HEK293 (cell line): ENCODE measurements at regions not wholly inside any gene's neighbourhood (a gene's known extent, or its start where the extent isn't known, plus 50 kb on each side); places are given as distances from the start of the nearest gene placed in this dataset.
"Not testable (repeated sequence)": the region's sequence is repeated elsewhere in the genome, so short reads cannot be mapped to it uniquely, and the experiment has no call there.

Experiments used
- CTCF ChIA-PET: fragments of 350-600 bp; formaldehyde crosslinking; extraction: SDS; loops from one replicate; lab custom pipeline; 2021; ENCODE audit warnings: antibody characterized with exemption; lab: Yijun Ruan, JAX
- POLR2A ChIA-PET: fragments of 300-600 bp; formaldehyde crosslinking; extraction: SDS; loops from one replicate; lab custom pipeline; 2020; ENCODE audit warnings: antibody characterized with exemption, inconsistent platforms; lab: Yijun Ruan, JAX
- H3K27ac ChIP-seq: fragments of 200-500 bp; sonication (Bioruptor generic); 2 replicates; pipeline ENCODE4 v1.5.1; 2014; ENCODE audit warnings: low read depth, low read length, control low read depth, inconsistent platforms; ENCODE audit errors: extremely low read depth
- H3K36me3 ChIP-seq, 2 experiments: fragments of 200-500 bp in 1 of 2; sonication (Bioruptor generic) in 1 of 2; 1 replicate in 1 of 2; 2 replicates in 1 of 2; pipeline ENCODE4 v1.5.1; 2014 to 2017; ENCODE audit warnings: inconsistent platforms in 2 of 2, low read length in 2 of 2; ENCODE audit not compliant: control insufficient read depth in 2 of 2, insufficient read depth in 1 of 2
- H3K4me1 ChIP-seq: fragments of 200-500 bp; sonication (Bioruptor generic); 2 replicates; pipeline ENCODE4 v1.5.1; 2014; ENCODE audit warnings: mild to moderate bottlenecking, low read length, inconsistent platforms; ENCODE audit not compliant: control insufficient read depth, insufficient read depth
- H3K4me3 ChIP-seq: 2 replicates; pipeline ENCODE4 v1.5.1; 2011; ENCODE audit warnings: low read depth, mild to moderate bottlenecking, control low read depth, low read length, moderate library complexity
- H3K9me3 ChIP-seq: fragments of 200-500 bp; sonication (Bioruptor generic); 2 replicates; pipeline ENCODE4 v1.5.1; 2014; ENCODE audit warnings: low read depth, low read length, inconsistent platforms; ENCODE audit not compliant: control insufficient read depth, insufficient read depth
- GLIS1 ChIP-seq: fragments of 450-650 bp; formaldehyde crosslinking; IDR thresholded peaks from 2 replicates; pipeline ENCODE4 v1.5.1; 2016; ENCODE audit warnings: missing biosample characterization, missing genetic modification characterization
- OSR2 ChIP-seq: fragments of 450-650 bp; formaldehyde crosslinking; IDR thresholded peaks from 2 replicates; pipeline ENCODE4 v1.5.1; 2016; ENCODE audit warnings: missing biosample characterization, missing genetic modification characterization
- SP3 ChIP-seq: fragments of 450-650 bp; formaldehyde crosslinking; IDR thresholded peaks from 2 replicates; pipeline ENCODE4 v1.5.1; 2016; ENCODE audit warnings: missing biosample characterization, missing genetic modification characterization
- TRIM28 ChIP-seq: IDR thresholded peaks from 2 replicates; pipeline ENCODE4 v1.6.1; 2011; ENCODE audit warnings: low read length, control low read depth, borderline replicate concordance
- ZBTB20 ChIP-seq: fragments of 450-650 bp; formaldehyde crosslinking; IDR thresholded peaks from 2 replicates; pipeline ENCODE4 v1.5.1; 2016; ENCODE audit warnings: missing biosample characterization, missing genetic modification characterization
- ZBTB21 ChIP-seq: fragments of 450-650 bp; formaldehyde crosslinking; IDR thresholded peaks from 2 replicates; pipeline ENCODE4 v1.5.1; 2017; ENCODE audit warnings: missing biosample characterization, missing genetic modification characterization
- ZFP69B ChIP-seq: fragments of 450-650 bp; formaldehyde crosslinking; IDR thresholded peaks from 2 replicates; pipeline ENCODE4 v1.5.1; 2016; ENCODE audit warnings: missing biosample characterization, missing genetic modification characterization
- ZNF133 ChIP-seq: fragments of 450-650 bp; formaldehyde crosslinking; IDR thresholded peaks from 2 replicates; pipeline ENCODE4 v1.5.1; 2016; ENCODE audit warnings: missing biosample characterization, missing genetic modification characterization
- ZNF146 ChIP-seq: fragments of 450-650 bp; formaldehyde crosslinking; IDR thresholded peaks from 2 replicates; pipeline ENCODE4 v1.5.1; 2016; ENCODE audit warnings: missing biosample characterization, missing genetic modification characterization
- ZNF2 ChIP-seq: fragments of 450-650 bp; formaldehyde crosslinking; IDR thresholded peaks from 2 replicates; pipeline ENCODE4 v1.5.1; 2016; ENCODE audit warnings: missing biosample characterization, missing genetic modification characterization
- ZNF202 ChIP-seq: fragments of 450-650 bp; formaldehyde crosslinking; IDR thresholded peaks from 2 replicates; pipeline ENCODE4 v1.5.1; 2016; ENCODE audit warnings: missing biosample characterization, missing genetic modification characterization, borderline replicate concordance
- ZNF211 ChIP-seq: fragments of 450-650 bp; formaldehyde crosslinking; IDR thresholded peaks from 2 replicates; pipeline ENCODE4 v1.5.1; 2016; ENCODE audit warnings: low read depth, missing biosample characterization, missing genetic modification characterization
- ZNF26 ChIP-seq: fragments of 450-650 bp; formaldehyde crosslinking; IDR thresholded peaks from 2 replicates; pipeline ENCODE4 v1.5.1; 2016; ENCODE audit warnings: missing biosample characterization, missing genetic modification characterization
- ZNF544 ChIP-seq: fragments of 450-650 bp; formaldehyde crosslinking; IDR thresholded peaks from 2 replicates; pipeline ENCODE4 v1.5.0; 2017; ENCODE audit warnings: missing biosample characterization, missing genetic modification characterization
- ZNF580 ChIP-seq: fragments of 450-650 bp; formaldehyde crosslinking; IDR thresholded peaks from 2 replicates; pipeline ENCODE4 v1.5.1; 2016; ENCODE audit warnings: missing biosample characterization, missing genetic modification characterization
- ZNF600 ChIP-seq: fragments of 450-650 bp; formaldehyde crosslinking; IDR thresholded peaks from 2 replicates; pipeline ENCODE4 v1.5.1; 2016; ENCODE audit warnings: missing biosample characterization, missing genetic modification characterization
- ZNF629 ChIP-seq: fragments of 450-650 bp; formaldehyde crosslinking; IDR thresholded peaks from 2 replicates; pipeline ENCODE4 v1.5.1; 2017; ENCODE audit warnings: missing biosample characterization, missing genetic modification characterization
- ZNF670 ChIP-seq: fragments of 450-650 bp; formaldehyde crosslinking; IDR thresholded peaks from 2 replicates; pipeline ENCODE4 v1.5.1; 2016; ENCODE audit warnings: missing biosample characterization, missing genetic modification characterization, low read depth
- ZSCAN23 ChIP-seq: fragments of 450-650 bp; formaldehyde crosslinking; IDR thresholded peaks from 2 replicates; pipeline ENCODE4 v1.5.1; 2016; ENCODE audit warnings: missing biosample characterization, missing genetic modification characterization
- TF ChIP-seq, protein P1 (sequence below): fragments of 450-650 bp; formaldehyde crosslinking; IDR thresholded peaks from 2 replicates; pipeline ENCODE4 v1.5.0; 2017; ENCODE audit warnings: missing biosample characterization, missing genetic modification characterization, borderline replicate concordance
- TF ChIP-seq, protein P2 (sequence below): fragments of 450-650 bp; formaldehyde crosslinking; IDR thresholded peaks from 2 replicates; pipeline ENCODE4 v1.5.1; 2016; ENCODE audit warnings: missing biosample characterization, missing genetic modification characterization
- TF ChIP-seq, protein P3 (sequence below): fragments of 450-650 bp; formaldehyde crosslinking; IDR thresholded peaks from 2 replicates; pipeline ENCODE4 v1.5.1; 2016; ENCODE audit warnings: missing biosample characterization, missing genetic modification characterization
- TF ChIP-seq, protein P4 (sequence below): fragments of 450-650 bp; IDR thresholded peaks from 2 replicates; pipeline ENCODE4 v1.5.1; 2018; ENCODE audit warnings: missing biosample characterization, missing genetic modification characterization

DNA sequence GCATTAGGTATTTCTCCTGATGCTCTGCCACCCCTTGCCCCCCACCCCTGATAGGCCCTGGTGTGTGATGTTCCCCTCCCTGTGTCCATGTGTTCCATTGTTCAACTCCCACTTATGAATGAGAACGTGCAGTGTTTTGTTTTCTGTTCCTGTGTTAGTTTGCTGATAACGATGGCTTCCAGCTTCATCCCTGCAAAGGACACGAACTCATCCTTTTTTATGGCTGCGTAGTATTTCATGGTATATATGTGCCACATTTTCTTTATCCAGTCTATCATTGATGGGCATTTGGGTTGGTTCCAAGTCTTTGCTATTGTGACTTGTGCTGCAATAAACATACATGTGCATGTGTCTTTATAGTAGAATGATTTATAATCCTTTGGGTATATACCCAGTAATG lies 109.7 kb upstream of the PITX1 start:
- CTCF ChIA-PET, H3K4me1 ChIP-seq, H3K27ac ChIP-seq, H3K36me3 ChIP-seq, H3K9me3 ChIP-seq, POLR2A ChIA-PET, H3K4me3 ChIP-seq: not testable (repeated sequence)
- TF ChIP-seq ZNF580 (tag by site-specific recombination) (0 out of 2 replicates have a peak, but pooled peaks have one; percentile 43), ZNF146 (tag by site-specific recombination) (peak; percentile 94)
- TF ChIP-seq, all 188 proteins: peak for 2; not testable (repeated sequence) for 186

DNA sequence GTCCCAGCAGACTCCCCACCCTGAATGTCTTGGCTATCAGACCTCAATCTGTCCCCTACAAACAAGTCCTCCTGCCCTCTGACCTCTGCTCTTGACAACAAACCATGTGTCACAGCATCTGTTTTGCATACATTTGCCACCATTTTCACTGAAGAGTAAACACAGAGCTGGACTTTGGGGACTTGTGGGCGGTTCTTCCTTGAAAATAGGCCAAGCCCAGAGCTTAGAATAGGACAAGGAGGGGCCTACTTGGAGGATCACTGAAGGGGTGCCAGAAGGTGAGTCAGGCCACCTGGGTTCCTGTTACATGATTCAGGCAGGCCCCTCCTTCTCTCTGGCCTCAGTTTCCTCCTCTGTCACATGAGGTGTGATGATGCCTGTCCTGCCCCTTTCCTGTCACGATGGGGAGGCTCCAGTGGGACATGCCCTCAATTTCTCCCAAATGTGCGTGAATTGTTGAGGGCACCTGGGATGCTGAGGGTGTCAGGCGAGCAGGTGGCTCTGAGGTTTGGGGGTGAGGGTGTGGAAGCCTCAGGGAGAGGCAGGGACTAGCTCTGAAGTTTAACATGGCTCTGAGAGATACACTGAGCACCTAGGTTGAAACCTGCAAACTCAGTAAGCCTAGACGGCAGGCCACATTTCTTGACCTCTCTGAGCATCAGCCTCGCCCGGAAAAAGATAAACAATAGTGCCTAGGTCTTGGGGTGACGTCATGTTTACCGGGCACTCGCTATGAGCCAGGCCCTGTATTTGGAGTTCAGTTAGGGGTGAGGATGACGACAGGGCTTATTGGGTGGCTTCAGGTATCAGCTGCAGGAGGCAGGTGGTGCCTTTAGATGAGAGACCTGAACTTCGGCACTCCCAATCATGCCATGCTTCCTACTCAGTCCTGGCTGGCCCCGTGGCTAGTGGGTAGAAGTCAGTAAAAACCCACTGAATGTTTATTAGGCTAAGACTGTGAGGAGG lies 107.6 kb upstream of the PITX1 start:
- ChIA-PET CTCF (interaction anchor here (1.3 kb wide), 1 partner anchor 50 kb away, joined by 4 read pairs; no protein-coding TSS in a partner anchor), POLR2A (no interaction called here)
- no peak overlapping the region for H3K4me3 ChIP-seq
- H3K36me3 ChIP-seq: no peaks in the 10 kb centered on the region
- H3K4me1 ChIP-seq: peaks cover 5% of the 10 kb centered on the region
- no peaks in the 10 kb centered on the region for H3K9me3 ChIP-seq
- no peak overlapping the region for H3K27ac ChIP-seq
- no peak for TF ChIP-seq ZNF26 (tag by site-specific recombination)
- TF ChIP-seq SP3 (tag by site-specific recombination): no peak
- TF ChIP-seq OSR2 (tag by site-specific recombination): no peak
- peak; percentile 40; the same call in 1 of the 2 replicates for TF ChIP-seq ZFP69B (tag by site-specific recombination)
- TF ChIP-seq, protein P1, sequence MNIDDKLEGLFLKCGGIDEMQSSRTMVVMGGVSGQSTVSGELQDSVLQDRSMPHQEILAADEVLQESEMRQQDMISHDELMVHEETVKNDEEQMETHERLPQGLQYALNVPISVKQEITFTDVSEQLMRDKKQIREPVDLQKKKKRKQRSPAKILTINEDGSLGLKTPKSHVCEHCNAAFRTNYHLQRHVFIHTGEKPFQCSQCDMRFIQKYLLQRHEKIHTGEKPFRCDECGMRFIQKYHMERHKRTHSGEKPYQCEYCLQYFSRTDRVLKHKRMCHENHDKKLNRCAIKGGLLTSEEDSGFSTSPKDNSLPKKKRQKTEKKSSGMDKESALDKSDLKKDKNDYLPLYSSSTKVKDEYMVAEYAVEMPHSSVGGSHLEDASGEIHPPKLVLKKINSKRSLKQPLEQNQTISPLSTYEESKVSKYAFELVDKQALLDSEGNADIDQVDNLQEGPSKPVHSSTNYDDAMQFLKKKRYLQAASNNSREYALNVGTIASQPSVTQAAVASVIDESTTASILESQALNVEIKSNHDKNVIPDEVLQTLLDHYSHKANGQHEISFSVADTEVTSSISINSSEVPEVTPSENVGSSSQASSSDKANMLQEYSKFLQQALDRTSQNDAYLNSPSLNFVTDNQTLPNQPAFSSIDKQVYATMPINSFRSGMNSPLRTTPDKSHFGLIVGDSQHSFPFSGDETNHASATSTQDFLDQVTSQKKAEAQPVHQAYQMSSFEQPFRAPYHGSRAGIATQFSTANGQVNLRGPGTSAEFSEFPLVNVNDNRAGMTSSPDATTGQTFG (tag by site-specific recombination): no peak
- TF ChIP-seq ZBTB21 (tag by site-specific recombination): peak; percentile 74
- no peak for TF ChIP-seq ZNF133 (tag by site-specific recombination)
- TF ChIP-seq ZNF670 (tag by site-specific recombination): no peak
- no peak for TF ChIP-seq GLIS1 (tag by site-specific recombination)
- no peak for TF ChIP-seq ZSCAN23 (tag by site-specific recombination)
- peak; percentile 56; the same call in 1 of the 2 replicates for TF ChIP-seq ZNF629
- no peak for TF ChIP-seq ZNF544 (tag by site-specific recombination)
- TF ChIP-seq ZNF600 (tag by site-specific recombination): no peak
- no peak for TF ChIP-seq ZBTB20 (tag by site-specific recombination)
- TF ChIP-seq ZNF211 (tag by site-specific recombination): no peak
- TF ChIP-seq, protein P2, sequence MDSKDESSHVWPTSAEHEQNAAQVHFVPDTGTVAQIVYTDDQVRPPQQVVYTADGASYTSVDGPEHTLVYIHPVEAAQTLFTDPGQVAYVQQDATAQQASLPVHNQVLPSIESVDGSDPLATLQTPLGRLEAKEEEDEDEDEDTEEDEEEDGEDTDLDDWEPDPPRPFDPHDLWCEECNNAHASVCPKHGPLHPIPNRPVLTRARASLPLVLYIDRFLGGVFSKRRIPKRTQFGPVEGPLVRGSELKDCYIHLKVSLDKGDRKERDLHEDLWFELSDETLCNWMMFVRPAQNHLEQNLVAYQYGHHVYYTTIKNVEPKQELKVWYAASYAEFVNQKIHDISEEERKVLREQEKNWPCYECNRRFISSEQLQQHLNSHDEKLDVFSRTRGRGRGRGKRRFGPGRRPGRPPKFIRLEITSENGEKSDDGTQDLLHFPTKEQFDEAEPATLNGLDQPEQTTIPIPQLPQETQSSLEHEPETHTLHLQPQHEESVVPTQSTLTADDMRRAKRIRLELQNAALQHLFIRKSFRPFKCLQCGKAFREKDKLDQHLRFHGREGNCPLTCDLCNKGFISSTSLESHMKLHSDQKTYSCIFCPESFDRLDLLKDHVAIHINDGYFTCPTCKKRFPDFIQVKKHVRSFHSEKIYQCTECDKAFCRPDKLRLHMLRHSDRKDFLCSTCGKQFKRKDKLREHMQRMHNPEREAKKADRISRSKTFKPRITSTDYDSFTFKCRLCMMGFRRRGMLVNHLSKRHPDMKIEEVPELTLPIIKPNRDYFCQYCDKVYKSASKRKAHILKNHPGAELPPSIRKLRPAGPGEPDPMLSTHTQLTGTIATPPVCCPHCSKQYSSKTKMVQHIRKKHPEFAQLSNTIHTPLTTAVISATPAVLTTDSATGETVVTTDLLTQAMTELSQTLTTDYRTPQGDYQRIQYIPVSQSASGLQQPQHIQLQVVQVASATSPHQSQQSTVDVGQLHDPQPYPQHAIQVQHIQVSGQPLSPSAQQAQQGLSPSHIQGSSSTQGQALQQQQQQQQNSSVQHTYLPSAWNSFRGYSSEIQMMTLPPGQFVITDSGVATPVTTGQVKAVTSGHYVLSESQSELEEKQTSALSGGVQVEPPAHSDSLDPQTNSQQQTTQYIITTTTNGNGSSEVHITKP (tag by site-specific recombination): no peak
- no peak for TF ChIP-seq TRIM28
- no peak for TF ChIP-seq ZNF202 (tag by site-specific recombination)
- no peak for TF ChIP-seq ZNF2 (tag by site-specific recombination)
- TF ChIP-seq, protein P3, sequence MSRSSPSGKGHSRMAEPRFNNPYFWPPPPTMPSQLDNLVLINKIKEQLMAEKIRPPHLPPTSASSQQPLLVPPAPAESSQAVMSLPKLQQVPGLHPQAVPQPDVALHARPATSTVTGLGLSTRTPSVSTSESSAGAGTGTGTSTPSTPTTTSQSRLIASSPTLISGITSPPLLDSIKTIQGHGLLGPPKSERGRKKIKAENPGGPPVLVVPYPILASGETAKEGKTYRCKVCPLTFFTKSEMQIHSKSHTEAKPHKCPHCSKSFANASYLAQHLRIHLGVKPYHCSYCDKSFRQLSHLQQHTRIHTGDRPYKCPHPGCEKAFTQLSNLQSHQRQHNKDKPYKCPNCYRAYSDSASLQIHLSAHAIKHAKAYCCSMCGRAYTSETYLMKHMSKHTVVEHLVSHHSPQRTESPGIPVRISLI (tag by site-specific recombination): no peak
- TF ChIP-seq, protein P4, sequence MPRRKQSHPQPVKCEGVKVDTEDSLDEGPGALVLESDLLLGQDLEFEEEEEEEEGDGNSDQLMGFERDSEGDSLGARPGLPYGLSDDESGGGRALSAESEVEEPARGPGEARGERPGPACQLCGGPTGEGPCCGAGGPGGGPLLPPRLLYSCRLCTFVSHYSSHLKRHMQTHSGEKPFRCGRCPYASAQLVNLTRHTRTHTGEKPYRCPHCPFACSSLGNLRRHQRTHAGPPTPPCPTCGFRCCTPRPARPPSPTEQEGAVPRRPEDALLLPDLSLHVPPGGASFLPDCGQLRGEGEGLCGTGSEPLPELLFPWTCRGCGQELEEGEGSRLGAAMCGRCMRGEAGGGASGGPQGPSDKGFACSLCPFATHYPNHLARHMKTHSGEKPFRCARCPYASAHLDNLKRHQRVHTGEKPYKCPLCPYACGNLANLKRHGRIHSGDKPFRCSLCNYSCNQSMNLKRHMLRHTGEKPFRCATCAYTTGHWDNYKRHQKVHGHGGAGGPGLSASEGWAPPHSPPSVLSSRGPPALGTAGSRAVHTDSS (tag by site-specific recombination): no peak
